Suppressor macrophage treated with lipopolysaccharide for 4 hours (primary cell): ENCODE measurements at regions not wholly inside any gene's neighbourhood (a gene's known extent, or its start where the extent isn't known, plus 50 kb on each side); places are given as distances from the start of the nearest gene placed in this dataset.
"Not testable (repeated sequence)": the region's sequence is repeated elsewhere in the genome, so short reads cannot be mapped to it uniquely, and the experiment has no call there.

Source experiments
- DNase-seq: peaks from one replicate; pipeline ENCODE4 v3.0.0-alpha.2; 2020

- no peak for DNase-seq
Observed at GRCh38 chr10:129199826-129200225, 267.2 kb upstream of the MGMT start.

- no peak for DNase-seq
Observed at GRCh38 chr10:129203819-129204218, 263.2 kb upstream of the MGMT start.

GRCh38 chr10:129207297-129207696 is 259.7 kb upstream of the MGMT start:
- no peak for DNase-seq

- DNase-seq, result no peak
Observed at GRCh38 chr10:129210876-129211275, 256.2 kb upstream of the MGMT start.

GRCh38 chr10:129213256-129213655 is 253.8 kb upstream of the MGMT start:
- no peak for DNase-seq

DNA sequence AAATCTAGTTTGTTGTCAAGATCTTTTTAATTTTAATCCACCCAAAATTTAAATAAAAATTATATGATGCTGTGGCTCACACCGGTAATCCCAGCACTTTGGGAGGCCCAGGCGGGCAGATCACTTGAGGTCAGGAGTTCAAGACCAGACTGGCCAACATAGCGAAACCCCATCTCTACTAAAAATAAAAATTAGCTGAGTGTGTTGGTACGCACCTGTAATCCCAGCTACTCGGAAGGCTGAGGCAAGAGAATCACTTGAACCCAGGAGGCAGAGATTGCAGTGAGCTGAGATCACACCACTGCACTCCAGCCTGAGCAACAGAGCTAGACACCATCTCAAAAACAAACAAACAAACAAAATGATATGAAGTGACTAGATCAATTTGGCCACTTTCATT is 253.0 kb upstream of the MGMT start:
- DNase-seq, result not testable (repeated sequence)

- no peak for DNase-seq
Observed at GRCh38 chr10:129219364-129219763, 247.7 kb upstream of the MGMT start.

GRCh38 chr10:129222436-129222835 is 244.6 kb upstream of the MGMT start:
- no peak for DNase-seq

DNA sequence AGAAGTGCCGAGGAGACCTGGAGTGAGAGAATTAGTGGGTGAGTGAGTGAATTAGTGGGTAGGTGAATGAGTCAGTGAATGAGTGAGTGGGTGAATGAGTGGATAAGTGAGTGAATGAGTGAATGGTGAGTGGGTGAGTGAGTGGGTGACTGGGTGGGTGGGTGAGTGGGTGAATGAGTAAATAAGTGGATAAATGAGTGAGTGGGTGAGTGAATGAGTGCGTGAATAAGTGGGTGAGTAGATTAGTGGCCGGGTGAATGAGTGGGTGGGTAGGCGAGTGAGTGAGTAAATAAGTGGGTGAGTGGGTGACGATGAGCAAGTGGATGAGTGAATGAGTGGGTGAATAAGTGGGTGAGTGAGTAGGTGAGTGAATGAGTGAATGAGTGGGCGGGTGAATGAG is 243.7 kb upstream of the MGMT start:
- DNase-seq, result no peak

- DNase-seq, result no peak
Observed at GRCh38 chr10:129224065-129224464, 243.0 kb upstream of the MGMT start.

GRCh38 chr10:129231821-129232220 is 235.2 kb upstream of the MGMT start:
- DNase-seq, result no peak

GRCh38 chr10:129233351-129234148 is 233.5 kb upstream of the MGMT start:
- DNase-seq, result no peak

- DNase-seq, result no peak
Observed at GRCh38 chr10:129236274-129236691, 230.8 kb upstream of the MGMT start.

DNA sequence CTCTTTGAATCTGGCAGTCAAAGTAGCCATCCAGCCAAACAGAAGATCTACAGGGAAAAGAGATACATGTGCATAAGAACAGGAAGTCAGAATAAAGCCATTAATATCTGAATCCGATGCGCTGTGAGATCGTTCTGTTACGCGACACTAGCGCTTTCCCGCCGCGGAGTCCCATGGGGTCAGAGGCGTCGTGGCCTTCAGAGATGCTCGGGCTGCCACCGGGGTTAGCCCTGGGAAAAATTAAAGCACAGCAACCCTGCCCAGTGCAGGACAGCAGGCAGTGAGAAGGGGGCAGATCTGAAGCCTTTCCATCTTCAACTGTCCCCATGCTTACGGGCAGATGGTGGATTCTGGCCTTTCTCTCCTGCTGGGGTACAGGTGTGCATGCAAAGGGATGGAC is 225.6 kb upstream of the MGMT start:
- no peak for DNase-seq

GRCh38 chr10:129244298-129244697 is 222.7 kb upstream of the MGMT start:
- no peak for DNase-seq

GRCh38 chr10:129244757-129245156 is 222.3 kb upstream of the MGMT start:
- DNase-seq, result no peak

GRCh38 chr10:129253161-129253864 is 213.7 kb upstream of the MGMT start:
- DNase-seq, result no peak

DNA sequence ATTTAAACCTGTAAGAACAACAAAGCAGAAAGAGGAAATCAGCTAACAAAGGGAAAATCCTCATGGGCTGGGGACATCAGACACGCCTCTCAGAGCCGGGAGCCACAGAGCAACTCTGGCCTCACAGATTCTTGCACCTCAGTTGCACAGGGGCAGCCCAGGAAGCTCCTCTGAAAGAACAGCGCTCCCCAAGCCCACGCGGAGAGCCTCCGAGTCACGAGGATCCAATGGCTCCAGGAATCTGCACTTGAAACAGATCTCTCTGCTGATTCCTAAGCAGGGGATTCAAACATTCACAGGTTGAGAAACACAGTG is 213.2 kb upstream of the MGMT start:
- DNase-seq, result no peak

DNA sequence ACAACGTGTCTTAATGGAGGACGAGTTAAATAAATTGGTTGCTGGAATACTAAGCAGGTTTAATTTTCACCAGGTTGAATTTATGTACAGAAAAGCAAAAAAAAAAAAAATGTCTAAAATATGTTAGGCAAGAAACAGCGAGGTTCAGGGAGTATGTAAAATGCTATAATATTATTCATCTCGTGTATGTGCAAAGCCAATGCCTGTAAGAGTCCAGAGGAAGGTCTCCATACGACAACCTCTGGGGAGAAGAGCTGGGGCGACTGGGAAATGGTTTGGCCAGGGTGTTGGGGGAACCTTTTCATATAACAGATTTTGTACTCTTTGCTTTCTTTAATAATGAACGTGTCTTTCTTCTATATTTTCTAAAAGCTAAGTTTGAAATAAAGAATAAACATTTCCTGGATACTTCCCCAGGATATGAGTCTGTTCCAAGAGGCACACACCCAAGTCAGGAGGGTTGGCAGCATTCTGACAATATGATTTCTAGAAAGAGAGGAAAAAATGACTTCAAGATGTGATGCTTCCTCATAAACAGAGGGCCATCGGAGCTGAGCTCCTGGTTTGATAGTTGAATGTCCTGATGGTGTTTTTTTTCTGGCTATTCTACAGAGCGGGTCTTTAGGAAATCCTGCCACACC is 208.6 kb upstream of the MGMT start:
- no peak for DNase-seq

DNA sequence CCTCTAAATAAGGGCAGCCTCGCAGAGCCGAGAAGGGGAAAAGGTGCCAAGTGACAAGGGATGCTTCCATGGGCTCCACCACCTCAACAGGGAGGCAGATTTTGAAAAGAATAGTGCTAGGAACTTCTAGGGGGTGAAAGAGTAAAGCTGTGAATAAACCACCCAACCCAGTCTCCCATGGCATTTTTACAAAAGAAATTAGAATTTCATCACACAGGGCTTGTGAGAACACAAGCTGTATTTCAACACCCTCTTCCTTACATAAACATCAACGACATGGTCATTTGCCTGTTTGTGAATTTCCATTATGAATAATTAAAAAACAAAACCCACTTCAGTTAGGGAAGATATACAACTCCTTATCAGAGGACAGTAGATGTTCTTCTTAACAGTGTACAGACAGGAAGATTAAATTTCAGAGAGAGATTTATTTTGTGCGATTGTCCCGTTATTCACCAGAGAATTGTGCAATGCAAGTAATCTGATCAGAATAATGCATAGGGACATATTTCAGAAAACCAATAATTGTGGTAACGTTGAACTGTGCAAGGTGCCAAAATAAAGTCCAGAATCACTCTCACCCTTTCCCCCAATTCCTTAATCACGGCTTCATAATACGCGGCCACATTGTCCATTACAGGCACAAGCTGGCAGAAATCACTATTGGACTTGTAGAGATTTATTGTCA is 207.8 kb upstream of the MGMT start:
- no peak for DNase-seq

DNA sequence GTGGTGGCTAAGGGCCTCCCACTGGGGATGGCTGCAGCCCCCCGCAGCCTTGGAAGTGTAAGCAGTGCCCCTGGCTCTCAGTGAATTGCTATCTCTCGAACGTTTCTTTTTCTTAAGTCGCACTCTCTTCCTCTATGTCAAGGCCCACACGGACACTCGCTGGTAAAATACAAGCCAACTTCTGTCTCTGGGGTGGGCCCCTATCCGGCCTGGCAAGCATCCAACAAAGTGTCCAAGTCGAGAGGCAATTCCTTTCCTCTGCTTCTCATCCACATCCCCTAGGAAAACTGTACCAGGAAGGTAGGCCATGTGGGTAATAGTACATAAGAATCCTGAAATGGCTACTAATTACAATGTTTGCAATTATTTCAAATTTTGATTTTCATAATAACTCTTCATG is 194.9 kb upstream of the MGMT start:
- DNase-seq, result no peak

DNA sequence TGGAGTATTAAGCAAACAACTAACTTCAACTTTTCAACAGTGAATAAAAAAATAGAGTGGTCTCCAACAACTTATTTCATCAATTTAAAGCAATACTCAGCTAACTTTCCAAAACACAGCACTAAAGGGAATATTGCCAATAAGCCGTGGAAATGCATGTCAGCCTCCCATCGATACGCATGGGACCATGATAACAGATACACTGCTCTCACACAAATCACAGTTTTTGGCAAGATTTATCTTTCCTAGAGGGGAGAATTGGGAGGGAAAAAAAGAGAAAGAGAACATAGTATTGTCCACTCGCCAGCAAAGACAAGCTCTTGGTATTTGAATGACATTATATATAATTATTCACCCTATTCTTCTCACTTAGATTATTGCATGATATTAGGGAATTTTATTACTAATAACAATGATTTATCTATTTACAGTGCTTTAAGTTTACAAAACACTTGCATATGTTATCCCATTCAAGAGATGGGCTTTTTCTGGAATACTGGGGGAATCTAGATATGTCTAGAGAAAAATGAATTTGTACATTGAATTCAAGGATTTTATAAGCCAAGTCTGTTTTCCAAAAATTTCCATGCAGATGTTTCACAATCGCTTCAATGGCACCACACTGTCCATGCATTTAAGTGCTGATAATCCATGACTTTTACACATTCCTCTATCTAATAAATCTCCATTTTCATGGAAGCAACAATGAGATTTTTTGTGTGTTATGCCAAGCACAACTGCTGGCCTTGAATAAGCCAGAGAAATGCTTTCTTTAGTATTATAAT is 194.0 kb upstream of the MGMT start:
- no peak for DNase-seq

DNA sequence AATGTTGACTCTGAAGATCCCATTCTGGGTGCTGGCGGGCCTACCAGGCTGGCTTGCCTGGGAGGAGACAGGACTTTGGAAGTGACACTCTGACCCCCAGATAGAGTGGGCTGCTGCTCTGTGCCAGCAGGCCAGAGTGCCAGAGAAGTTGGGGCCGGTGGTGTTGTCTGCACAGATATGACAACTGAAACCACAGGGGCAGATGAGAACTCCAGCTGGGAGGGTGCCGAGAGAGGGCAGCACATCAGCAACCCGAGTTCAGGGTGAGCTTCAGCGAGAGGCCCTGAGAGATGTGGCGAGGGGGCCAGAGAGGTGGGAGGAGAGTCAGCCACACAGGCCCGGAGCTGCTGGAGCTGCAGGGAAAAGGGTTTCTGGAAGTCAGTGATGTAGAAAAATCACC is 193.2 kb upstream of the MGMT start:
- no peak for DNase-seq
